ENCODE measurements at regions not wholly inside any gene's neighbourhood (a gene's known extent, or its start where the extent isn't known, plus 50 kb on each side); places are given as distances from the start of the nearest gene placed in this dataset.

- H4K20me1 ChIP-seq (ENCODE audit: insufficient read depth, low read length): no peaks in the 10 kb centered on the region
- ATAC-seq (ENCODE audit: low read depth) (no peak), DNase-seq (no peak)
- no peak for TF ChIP-seq FOS (IDR thresholded peaks at IDR 0.05; ENCODE audit: low read depth, low read length)
- TF ChIP-seq RCOR1 (IDR thresholded peaks at IDR 0.05; ENCODE audit: insufficient replicate concordance, low read length): no peak
- TF ChIP-seq CHD1 (IDR thresholded peaks at IDR 0.05; ENCODE audit: low read depth, low read length): no peak
- no peak for TF ChIP-seq SMC3 (IDR thresholded peaks at IDR 0.05; ENCODE audit: low read depth, low read length)
- TF ChIP-seq RAD21 (IDR thresholded peaks at IDR 0.05; ENCODE audit: low read length): no peak
- H3K18ac ChIP-seq (ENCODE audit: low read depth, low read length): no peak overlapping the region
- no peak overlapping the region for H2AK9ac ChIP-seq (replicated peaks; ENCODE audit: low read depth, low read length, poor library complexity)
- in situ Hi-C loops (cut with MboI; ENCODE audit: low sequenced_read_pairs): no loop called here
- no peak overlapping the region for H3K4me3 ChIP-seq (ENCODE audit: insufficient read depth, low read depth, low read length)
- no peaks in the 10 kb centered on the region for H3K4me1 ChIP-seq (ENCODE audit: control insufficient read depth, insufficient read depth, low read length)
- H3K27ac ChIP-seq (ENCODE audit: insufficient read depth, low read length): no peak overlapping the region
- H4K91ac ChIP-seq (ENCODE audit: insufficient read depth, low read depth, low read length): no peak overlapping the region
- H3K56ac ChIP-seq (ENCODE audit: extremely low read depth, insufficient read depth, low read length): no peak overlapping the region
- no peak overlapping the region for H4K8ac ChIP-seq (ENCODE audit: low read depth in 2 of 2, low read length in 2 of 2)
- no peaks in the 10 kb centered on the region for H3K79me1 ChIP-seq (ENCODE audit: low read depth in 1 of 2, low read length in 2 of 2)
- H3K9ac ChIP-seq (ENCODE audit: low read depth, low read length): no peak overlapping the region
- H3K4me2 ChIP-seq (ENCODE audit: low read depth, low read length): no peak overlapping the region
- ChIA-PET CTCF (no interaction called here), POLR2A (ENCODE audit: unreplicated experiment) (no interaction called here)
- H3K4ac ChIP-seq (ENCODE audit: low read depth, low read length): no peak overlapping the region
- no peak overlapping the region for H2AFZ ChIP-seq (replicated peaks; ENCODE audit: low read length, poor library complexity)
- WGBS, 2 experiments (ENCODE audit: extremely low coverage in 2 of 2, insufficient read length in 1 of 2): no CpG with 5 or more reads among the region's 1 CpG
- H2BK20ac ChIP-seq (ENCODE audit: low read depth, low read length): no peak overlapping the region
- no peaks in the 10 kb centered on the region for H3K36me3 ChIP-seq (ENCODE audit: control insufficient read depth, insufficient read depth, low read length)
- intact Hi-C loops (cut with micrococcal nuclease): no loop called here
- no peak overlapping the region for H3K14ac ChIP-seq (replicated peaks; ENCODE audit: low read depth, low read length)
- H3K23ac ChIP-seq (ENCODE audit: low read depth, low read length): no peak overlapping the region
- no peak overlapping the region for H2AK5ac ChIP-seq (ENCODE audit: low read depth, low read length)
- no peak overlapping the region for H2BK15ac ChIP-seq (ENCODE audit: low read depth, low read length)
- no peaks in the 10 kb centered on the region for H3K9me1 ChIP-seq (ENCODE audit: insufficient read depth, low read length)
- H3K27me3 ChIP-seq (ENCODE audit: control insufficient read depth, insufficient read depth, low read length): no peaks in the 10 kb centered on the region
- no peak overlapping the region for H2BK5ac ChIP-seq (ENCODE audit: low read depth, low read length, poor library complexity, severe bottlenecking)
- H3K9me3 ChIP-seq (ENCODE audit: control insufficient read depth, insufficient read depth, low read length): peaks cover 8% of the 10 kb centered on the region
- no TSS peak for BruUV-seq (replicated peaks)
- no peak overlapping the region for H2BK120ac ChIP-seq (ENCODE audit: low read depth, low read length)
- dilution Hi-C loops (cut with HindIII; ENCODE audit: low sequenced_read_pairs, unreplicated experiment): no loop called here
- H4K5ac ChIP-seq (ENCODE audit: low read depth, low read length): no peak overlapping the region
Measured at GRCh38 chr2:23114299-23114698, 270.7 kb upstream of the KLHL29 start.

All from IMR-90 (cell line).